ENCODE measurements at regions not wholly inside any gene's neighbourhood (a gene's known extent, or its start where the extent isn't known, plus 50 kb on each side); places are given as distances from the start of the nearest gene placed in this dataset.

DNA sequence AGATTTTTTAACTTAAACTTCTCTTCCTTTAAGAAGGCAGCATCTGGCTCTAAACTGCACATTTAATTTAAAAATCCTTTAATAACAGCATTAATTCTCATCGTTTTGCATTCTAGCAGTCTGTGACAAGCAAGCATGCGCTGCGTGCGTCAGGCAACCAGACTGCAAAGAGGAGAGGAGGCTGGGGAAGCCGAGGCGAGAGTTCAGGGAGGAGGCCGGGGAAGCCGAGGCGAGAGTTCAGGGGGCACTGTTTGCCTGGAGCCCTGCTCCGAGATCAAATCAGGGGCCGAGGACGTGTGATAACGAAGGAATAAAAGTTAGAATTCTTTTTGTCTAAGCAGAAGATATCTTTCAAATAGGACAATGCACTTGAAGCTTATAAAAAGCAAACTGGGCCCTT lies 435.7 kb downstream of the EFNB2 start (continued):
- TF ChIP-seq, protein P1, sequence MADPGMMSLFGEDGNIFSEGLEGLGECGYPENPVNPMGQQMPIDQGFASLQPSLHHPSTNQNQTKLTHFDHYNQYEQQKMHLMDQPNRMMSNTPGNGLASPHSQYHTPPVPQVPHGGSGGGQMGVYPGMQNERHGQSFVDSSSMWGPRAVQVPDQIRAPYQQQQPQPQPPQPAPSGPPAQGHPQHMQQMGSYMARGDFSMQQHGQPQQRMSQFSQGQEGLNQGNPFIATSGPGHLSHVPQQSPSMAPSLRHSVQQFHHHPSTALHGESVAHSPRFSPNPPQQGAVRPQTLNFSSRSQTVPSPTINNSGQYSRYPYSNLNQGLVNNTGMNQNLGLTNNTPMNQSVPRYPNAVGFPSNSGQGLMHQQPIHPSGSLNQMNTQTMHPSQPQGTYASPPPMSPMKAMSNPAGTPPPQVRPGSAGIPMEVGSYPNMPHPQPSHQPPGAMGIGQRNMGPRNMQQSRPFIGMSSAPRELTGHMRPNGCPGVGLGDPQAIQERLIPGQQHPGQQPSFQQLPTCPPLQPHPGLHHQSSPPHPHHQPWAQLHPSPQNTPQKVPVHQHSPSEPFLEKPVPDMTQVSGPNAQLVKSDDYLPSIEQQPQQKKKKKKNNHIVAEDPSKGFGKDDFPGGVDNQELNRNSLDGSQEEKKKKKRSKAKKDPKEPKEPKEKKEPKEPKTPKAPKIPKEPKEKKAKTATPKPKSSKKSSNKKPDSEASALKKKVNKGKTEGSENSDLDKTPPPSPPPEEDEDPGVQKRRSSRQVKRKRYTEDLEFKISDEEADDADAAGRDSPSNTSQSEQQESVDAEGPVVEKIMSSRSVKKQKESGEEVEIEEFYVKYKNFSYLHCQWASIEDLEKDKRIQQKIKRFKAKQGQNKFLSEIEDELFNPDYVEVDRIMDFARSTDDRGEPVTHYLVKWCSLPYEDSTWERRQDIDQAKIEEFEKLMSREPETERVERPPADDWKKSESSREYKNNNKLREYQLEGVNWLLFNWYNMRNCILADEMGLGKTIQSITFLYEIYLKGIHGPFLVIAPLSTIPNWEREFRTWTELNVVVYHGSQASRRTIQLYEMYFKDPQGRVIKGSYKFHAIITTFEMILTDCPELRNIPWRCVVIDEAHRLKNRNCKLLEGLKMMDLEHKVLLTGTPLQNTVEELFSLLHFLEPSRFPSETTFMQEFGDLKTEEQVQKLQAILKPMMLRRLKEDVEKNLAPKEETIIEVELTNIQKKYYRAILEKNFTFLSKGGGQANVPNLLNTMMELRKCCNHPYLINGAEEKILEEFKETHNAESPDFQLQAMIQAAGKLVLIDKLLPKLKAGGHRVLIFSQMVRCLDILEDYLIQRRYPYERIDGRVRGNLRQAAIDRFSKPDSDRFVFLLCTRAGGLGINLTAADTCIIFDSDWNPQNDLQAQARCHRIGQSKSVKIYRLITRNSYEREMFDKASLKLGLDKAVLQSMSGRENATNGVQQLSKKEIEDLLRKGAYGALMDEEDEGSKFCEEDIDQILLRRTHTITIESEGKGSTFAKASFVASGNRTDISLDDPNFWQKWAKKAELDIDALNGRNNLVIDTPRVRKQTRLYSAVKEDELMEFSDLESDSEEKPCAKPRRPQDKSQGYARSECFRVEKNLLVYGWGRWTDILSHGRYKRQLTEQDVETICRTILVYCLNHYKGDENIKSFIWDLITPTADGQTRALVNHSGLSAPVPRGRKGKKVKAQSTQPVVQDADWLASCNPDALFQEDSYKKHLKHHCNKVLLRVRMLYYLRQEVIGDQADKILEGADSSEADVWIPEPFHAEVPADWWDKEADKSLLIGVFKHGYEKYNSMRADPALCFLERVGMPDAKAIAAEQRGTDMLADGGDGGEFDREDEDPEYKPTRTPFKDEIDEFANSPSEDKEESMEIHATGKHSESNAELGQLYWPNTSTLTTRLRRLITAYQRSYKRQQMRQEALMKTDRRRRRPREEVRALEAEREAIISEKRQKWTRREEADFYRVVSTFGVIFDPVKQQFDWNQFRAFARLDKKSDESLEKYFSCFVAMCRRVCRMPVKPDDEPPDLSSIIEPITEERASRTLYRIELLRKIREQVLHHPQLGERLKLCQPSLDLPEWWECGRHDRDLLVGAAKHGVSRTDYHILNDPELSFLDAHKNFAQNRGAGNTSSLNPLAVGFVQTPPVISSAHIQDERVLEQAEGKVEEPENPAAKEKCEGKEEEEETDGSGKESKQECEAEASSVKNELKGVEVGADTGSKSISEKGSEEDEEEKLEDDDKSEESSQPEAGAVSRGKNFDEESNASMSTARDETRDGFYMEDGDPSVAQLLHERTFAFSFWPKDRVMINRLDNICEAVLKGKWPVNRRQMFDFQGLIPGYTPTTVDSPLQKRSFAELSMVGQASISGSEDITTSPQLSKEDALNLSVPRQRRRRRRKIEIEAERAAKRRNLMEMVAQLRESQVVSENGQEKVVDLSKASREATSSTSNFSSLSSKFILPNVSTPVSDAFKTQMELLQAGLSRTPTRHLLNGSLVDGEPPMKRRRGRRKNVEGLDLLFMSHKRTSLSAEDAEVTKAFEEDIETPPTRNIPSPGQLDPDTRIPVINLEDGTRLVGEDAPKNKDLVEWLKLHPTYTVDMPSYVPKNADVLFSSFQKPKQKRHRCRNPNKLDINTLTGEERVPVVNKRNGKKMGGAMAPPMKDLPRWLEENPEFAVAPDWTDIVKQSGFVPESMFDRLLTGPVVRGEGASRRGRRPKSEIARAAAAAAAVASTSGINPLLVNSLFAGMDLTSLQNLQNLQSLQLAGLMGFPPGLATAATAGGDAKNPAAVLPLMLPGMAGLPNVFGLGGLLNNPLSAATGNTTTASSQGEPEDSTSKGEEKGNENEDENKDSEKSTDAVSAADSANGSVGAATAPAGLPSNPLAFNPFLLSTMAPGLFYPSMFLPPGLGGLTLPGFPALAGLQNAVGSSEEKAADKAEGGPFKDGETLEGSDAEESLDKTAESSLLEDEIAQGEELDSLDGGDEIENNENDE (IDR thresholded peaks at IDR 0.05; ENCODE audit: insufficient replicate concordance, low read length): no peak
- TF ChIP-seq POU5F1 (IDR thresholded peaks at IDR 0.05; ENCODE audit: low read depth, low read length): no peak
- TF ChIP-seq GTF2F1 (IDR thresholded peaks at IDR 0.05; ENCODE audit: borderline replicate concordance, low read depth, low read length): no peak
- no peak for TF ChIP-seq SP4 (IDR thresholded peaks at IDR 0.05; ENCODE audit: low read length)
- TF ChIP-seq TBP (IDR thresholded peaks at IDR 0.05; ENCODE audit: low read depth, low read length): no peak
- no peak for TF ChIP-seq CBX5 (IDR thresholded peaks at IDR 0.05; ENCODE audit: low read depth, low read length)
- no peak for TF ChIP-seq JUN (IDR thresholded peaks at IDR 0.05; ENCODE audit: low read depth, low read length)
- no peak for TF ChIP-seq CHD2 (IDR thresholded peaks at IDR 0.05; ENCODE audit: low read length)
- no peak for TF ChIP-seq HDAC2 (IDR thresholded peaks at IDR 0.05; ENCODE audit: borderline replicate concordance in 1 of 2, low read depth in 2 of 2, low read length in 2 of 2)
- TF ChIP-seq SP1 (IDR thresholded peaks at IDR 0.05; ENCODE audit: low read depth, low read length): no peak
- TF ChIP-seq RNF2 (IDR thresholded peaks at IDR 0.05; ENCODE audit: borderline replicate concordance, low read depth, low read length, missing control alignments, poor library complexity, severe bottlenecking): no peak
- TF ChIP-seq KDM4A (IDR thresholded peaks at IDR 0.05; ENCODE audit: low read depth, low read length, severe bottlenecking): no peak
- no peak for TF ChIP-seq KDM5A (IDR thresholded peaks at IDR 0.05; ENCODE audit: low read length)
